GM19240 (cell line): ENCODE measurements at regions not wholly inside any gene's neighbourhood (a gene's known extent, or its start where the extent isn't known, plus 50 kb on each side); places are given as distances from the start of the nearest gene placed in this dataset.
A peak's percentile ranks its signal among the peaks of the same experiment; 100 is the strongest.

Source experiments
- DNase-seq: peaks from one replicate; pipeline ENCODE4 v3.0.0; 2011; ENCODE audit warnings: low spot score; ENCODE audit not compliant: insufficient read length

GRCh38 chr2:157052685-157053224 lies 204.8 kb upstream of the GALNT5 start:
- no peak for DNase-seq

- DNase-seq: no peak
Measured at GRCh38 chr2:157053876-157054275, 203.6 kb upstream of the GALNT5 start.

DNA sequence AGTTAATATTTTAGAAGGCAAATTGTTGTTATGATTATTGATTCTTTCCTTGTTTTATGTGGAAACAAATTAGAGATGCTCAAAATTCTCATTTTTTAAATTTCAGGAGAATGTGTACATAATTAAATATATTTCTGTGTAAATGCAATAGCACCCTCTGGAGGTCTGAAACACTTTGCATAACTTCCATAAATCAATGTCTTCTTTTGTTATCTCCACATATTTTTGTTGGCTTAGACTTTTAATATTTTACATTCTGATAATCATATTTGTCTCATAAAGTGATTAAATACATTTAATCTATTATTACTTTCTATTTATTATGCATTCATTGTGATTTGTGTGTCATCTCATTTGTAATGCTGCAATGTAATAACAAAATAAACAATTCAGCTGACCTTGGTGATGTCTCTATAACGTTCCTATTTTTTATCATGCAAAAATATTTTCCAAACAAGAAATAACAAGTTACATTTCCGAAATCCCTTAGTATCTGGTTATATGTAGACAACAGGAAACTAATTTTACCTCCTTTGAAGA lies 201.8 kb upstream of the GALNT5 start:
- no peak for DNase-seq

GRCh38 chr2:157056200-157056676 lies 201.3 kb upstream of the GALNT5 start:
- DNase-seq: no peak

DNA sequence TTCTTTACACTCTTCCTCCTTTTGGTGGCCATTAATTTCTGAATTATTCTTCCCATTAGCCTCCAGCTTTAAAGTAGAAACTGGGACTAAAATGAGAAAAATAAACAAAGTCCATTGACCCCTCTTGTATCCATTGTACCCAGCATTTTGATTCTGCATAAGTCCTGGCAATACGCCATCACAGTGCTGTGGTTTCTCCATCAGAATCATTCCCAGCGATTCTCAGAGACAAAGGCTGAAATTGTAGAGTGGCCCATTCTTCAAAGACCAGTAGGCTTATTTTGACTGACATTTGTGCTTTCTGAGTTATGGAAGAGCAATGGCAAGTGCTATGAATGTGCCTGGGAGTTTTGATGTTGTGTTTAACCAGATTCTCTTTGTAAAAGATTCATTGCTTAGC lies 199.3 kb upstream of the GALNT5 start:
- no peak for DNase-seq

- no peak for DNase-seq
Measured at GRCh38 chr2:157059036-157059435, 198.5 kb upstream of the GALNT5 start.

DNA sequence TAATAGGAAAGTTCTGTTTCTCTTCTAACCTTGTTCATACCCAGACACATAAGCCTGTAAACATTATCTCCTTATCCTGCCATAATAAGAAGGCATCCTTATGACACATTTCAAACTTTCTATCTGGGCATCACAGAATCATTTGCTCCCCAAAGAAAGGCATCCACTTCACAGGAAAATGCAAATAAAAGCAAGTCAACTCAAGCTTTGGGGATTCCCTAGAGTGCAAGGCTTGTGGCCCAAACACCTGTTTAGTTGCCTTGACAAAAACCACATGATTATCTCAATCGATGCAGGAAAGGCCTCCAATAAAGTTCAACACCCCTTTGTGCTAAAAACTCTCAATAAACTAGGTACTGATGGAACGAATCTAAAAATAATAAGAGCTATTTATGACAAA lies 195.7 kb upstream of the GALNT5 start:
- DNase-seq: peak; percentile 2

GRCh38 chr2:157067562-157067961 lies 189.9 kb upstream of the GALNT5 start:
- DNase-seq: no peak

GRCh38 chr2:157068237-157068636 lies 189.3 kb upstream of the GALNT5 start:
- DNase-seq: no peak

- no peak for DNase-seq
Measured at GRCh38 chr2:157075924-157076323, 181.6 kb upstream of the GALNT5 start.

- no peak for DNase-seq
Measured at GRCh38 chr2:157076526-157077161, 180.9 kb upstream of the GALNT5 start.

GRCh38 chr2:157077753-157078350 lies 179.7 kb upstream of the GALNT5 start:
- no peak for DNase-seq

DNA sequence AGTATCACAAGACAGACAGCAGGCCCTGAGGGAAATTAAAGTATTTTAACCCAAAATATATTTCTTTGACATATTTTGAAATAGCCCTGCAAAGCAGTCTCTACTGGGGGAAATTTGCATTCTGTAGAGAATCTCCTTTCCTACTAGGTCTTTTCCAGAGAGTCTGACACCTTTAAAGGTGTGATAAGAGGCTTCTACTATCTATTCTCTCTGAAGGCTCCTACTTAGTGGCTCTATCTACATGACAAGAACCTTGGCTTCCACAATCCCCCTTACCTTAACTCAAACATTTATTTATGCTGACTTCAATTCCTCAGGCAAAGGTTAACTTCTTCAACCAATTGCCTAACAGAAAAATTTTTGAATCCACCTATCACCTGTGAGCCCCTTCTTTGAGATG lies 174.6 kb upstream of the GALNT5 start:
- DNase-seq: no peak

- DNase-seq: no peak
Measured at GRCh38 chr2:157085522-157085921, 172.0 kb upstream of the GALNT5 start.

DNA sequence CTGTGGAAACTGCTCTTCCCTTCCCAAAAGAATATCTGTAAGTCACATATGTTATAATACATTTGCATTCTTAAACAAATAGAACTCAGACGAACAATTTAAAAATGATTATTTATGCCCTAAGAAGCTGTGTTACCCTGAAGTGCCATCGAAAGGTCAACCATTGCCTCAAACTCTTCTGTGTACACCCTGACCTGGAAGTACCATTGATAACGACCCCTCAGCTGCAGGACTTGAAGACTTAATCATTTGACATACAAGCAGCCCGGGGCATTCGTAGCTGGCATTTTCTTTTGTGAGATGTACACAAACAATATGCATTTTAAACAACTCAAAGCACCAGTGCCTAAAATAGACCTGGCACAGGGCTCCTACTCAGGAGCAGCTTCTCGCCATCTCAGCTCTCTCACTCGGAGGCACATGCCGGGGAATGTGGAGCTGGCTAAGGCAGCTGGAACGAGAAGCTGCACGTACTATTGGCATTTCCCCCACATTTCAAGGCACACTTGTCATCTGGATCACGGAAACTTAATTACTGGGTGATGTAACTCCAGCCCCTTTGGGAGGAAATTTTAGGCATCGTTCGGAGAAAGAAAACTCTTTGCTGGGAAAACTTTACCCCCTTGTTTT lies 170.0 kb upstream of the GALNT5 start:
- no peak for DNase-seq

- no peak for DNase-seq
Measured at GRCh38 chr2:157093666-157094065, 163.8 kb upstream of the GALNT5 start.

DNA sequence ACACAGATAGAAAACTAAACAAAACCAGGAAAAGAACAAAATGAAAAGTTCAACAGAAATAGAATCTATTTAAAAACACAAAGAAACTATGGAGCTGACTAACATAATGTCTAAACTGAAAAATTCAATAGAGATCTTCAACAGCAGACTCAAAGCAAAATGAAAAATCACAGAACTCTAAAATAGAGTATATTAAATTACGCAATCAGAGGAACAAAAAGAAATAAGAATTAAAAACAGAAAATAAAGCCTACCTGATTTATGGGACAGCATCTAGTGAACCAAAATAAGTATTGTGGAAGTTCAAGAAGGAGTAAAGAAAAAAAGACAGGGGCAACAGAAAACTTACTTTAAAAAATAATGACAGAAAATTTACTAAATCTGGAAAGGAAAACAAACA lies 152.1 kb upstream of the GALNT5 start:
- no peak for DNase-seq

GRCh38 chr2:157106950-157107349 lies 150.6 kb upstream of the GALNT5 start:
- DNase-seq: no peak

DNA sequence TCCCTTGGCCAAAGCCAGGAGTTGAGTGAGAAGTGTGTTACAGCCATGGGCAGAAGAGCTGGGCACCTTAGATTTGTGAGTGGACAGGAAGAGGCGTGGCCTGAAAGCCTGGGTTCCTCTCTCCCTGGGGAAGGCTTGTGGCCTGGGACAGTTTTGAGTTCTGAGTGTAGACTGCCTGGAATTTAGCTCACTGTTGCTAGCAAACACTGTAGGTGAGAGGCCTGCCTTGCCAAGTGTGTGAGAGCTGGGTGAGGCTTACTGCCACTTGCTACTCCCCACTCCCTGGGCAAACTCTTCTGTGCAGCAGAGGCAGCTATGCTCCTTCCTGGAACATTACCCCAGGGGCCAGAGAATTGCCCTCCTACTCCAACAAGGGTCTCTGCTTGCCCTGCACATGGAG lies 150.0 kb upstream of the GALNT5 start:
- no peak for DNase-seq

DNA sequence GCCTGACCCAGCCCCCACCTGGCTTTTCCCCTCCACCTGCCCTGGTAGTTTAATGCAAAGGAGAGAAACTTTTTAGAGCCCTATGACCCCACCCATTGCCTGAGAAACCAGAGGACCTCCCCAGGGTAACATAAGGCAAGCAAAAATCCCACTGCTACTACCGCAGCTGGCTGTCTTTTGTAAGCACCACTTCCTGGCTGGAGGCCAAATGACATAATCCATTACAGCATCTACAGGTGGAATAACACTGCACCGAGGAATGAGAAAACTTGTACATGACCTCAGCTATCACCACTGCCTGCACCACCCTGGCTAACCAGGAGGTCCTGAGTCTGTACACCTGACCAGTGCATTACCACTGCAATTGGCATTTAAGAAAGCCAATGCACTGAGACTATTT lies 149.6 kb upstream of the GALNT5 start:
- DNase-seq: no peak

DNA sequence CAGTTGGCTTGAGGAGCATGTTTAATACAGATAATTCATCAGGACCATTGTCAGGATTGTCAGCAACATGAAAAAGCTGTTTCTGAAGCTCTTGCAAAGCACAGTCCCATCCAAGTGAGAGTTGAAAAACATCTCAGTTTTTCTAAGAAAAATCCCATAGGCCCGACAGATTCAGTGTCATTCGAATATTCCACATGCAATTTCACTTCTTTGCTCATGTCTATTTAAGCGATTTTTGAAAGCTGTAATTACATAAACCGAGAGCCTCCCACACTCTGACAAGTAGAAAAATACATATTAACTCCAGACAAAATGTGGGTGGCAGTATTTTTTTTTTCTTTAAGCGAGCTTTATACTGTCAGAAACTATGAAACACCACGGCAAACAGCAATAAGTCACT lies 134.7 kb upstream of the GALNT5 start:
- DNase-seq: no peak

DNA sequence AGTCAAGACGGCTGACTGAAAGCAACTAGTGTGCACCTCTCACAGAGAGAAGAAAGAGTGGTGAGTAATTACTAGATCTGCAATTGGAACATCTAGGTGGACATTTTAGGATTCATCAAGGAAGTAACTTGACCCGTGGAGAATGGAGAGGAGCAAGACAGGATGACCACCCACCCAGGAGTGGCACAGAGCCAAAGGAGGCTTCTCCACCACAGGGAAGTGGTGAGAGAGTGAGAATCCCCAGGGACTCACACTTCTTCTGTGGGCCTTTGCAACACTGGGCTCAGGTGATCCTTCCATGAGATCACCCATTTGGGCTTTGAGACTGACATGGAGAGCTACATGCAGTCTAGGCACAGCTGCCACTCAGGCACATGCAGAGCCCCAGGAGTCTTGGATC lies 132.8 kb upstream of the GALNT5 start:
- DNase-seq: no peak
